T-helper 2 cell treated with Interferon-gamma antibody and Interleukin-4, amounts not matched to agents 5 μg/mL and 100 μg/mL, for 36 hours (primary cell): ENCODE measurements at regions not wholly inside any gene's neighbourhood (a gene's known extent, or its start where the extent isn't known, plus 50 kb on each side); places are given as distances from the start of the nearest gene placed in this dataset.

Experiments used
- DNase-seq: peaks from one replicate; pipeline ENCODE4 v3.0.0; 2021; ENCODE audit warnings: low spot score
- H3K27ac Mint-ChIP-seq: one replicate; pipeline ENCODE4 v1.8.0; 2021; ENCODE audit warnings: mild to moderate bottlenecking, mixed read lengths
- H3K27me3 Mint-ChIP-seq: one replicate; pipeline ENCODE4 v1.8.0; 2021; ENCODE audit warnings: low read depth, mixed read lengths
- H3K36me3 Mint-ChIP-seq: one replicate; pipeline ENCODE4 v1.8.0; 2021; ENCODE audit warnings: low read depth, mixed read lengths
- H3K4me1 Mint-ChIP-seq: one replicate; pipeline ENCODE4 v1.8.0; 2021; ENCODE audit warnings: low read depth, mixed read lengths
- H3K4me3 Mint-ChIP-seq: one replicate; pipeline ENCODE4 v1.8.0; 2022; ENCODE audit warnings: mild to moderate bottlenecking, moderate library complexity, mixed read lengths
- H3K9me3 Mint-ChIP-seq: one replicate; pipeline ENCODE4 v1.8.0; 2021; ENCODE audit warnings: mixed read lengths

- no peaks in the 10 kb centered on the region for H3K4me1 Mint-ChIP-seq
- DNase-seq = no peak
- H3K27ac Mint-ChIP-seq = no peak overlapping the region
- peaks cover 4% of the 10 kb centered on the region for H3K27me3 Mint-ChIP-seq
- H3K36me3 Mint-ChIP-seq = no peaks in the 10 kb centered on the region
- H3K4me3 Mint-ChIP-seq = no peak overlapping the region
- H3K9me3 Mint-ChIP-seq = peaks cover 3% of the 10 kb centered on the region
These were observed 218.8 kb downstream of the CTTN start for GRCh38 chr11:70616938-70617654.

GRCh38 chr11:70618431-70619101 lies 220.2 kb downstream of the CTTN start:
- Mint-ChIP-seq H3K4me1 (no peaks in the 10 kb centered on the region), H3K27ac (no peak overlapping the region), H3K36me3 (no peaks in the 10 kb centered on the region), H3K4me3 (no peak overlapping the region), H3K27me3 (no peaks in the 10 kb centered on the region), H3K9me3 (peaks cover 3% of the 10 kb centered on the region)
- no peak for DNase-seq

GRCh38 chr11:70619591-70619990 lies 221.3 kb downstream of the CTTN start:
- no peaks in the 10 kb centered on the region for H3K27me3 Mint-ChIP-seq
- DNase-seq = no peak
- H3K27ac Mint-ChIP-seq = no peak overlapping the region
- H3K36me3 Mint-ChIP-seq = no peaks in the 10 kb centered on the region
- peaks cover 3% of the 10 kb centered on the region for H3K9me3 Mint-ChIP-seq
- H3K4me3 Mint-ChIP-seq = no peak overlapping the region
- H3K4me1 Mint-ChIP-seq = no peaks in the 10 kb centered on the region

GRCh38 chr11:70620510-70621184 lies 222.3 kb downstream of the CTTN start:
- no peak overlapping the region for H3K4me3 Mint-ChIP-seq
- H3K4me1 Mint-ChIP-seq = no peaks in the 10 kb centered on the region
- no peak overlapping the region for H3K27ac Mint-ChIP-seq
- H3K27me3 Mint-ChIP-seq = no peaks in the 10 kb centered on the region
- DNase-seq = no peak
- H3K9me3 Mint-ChIP-seq = peaks cover 3% of the 10 kb centered on the region
- H3K36me3 Mint-ChIP-seq = no peaks in the 10 kb centered on the region

- no peaks in the 10 kb centered on the region for H3K36me3 Mint-ChIP-seq
- H3K27me3 Mint-ChIP-seq = no peaks in the 10 kb centered on the region
These were observed 222.9 kb downstream of the CTTN start for GRCh38 chr11:70621241-70621640.

GRCh38 chr11:70622091-70622490 lies 223.8 kb downstream of the CTTN start:
- no peak for DNase-seq
- Mint-ChIP-seq H3K9me3 (peaks cover 3% of the 10 kb centered on the region), H3K27ac (no peak overlapping the region), H3K36me3 (no peaks in the 10 kb centered on the region), H3K4me1 (no peaks in the 10 kb centered on the region), H3K4me3 (no peak overlapping the region), H3K27me3 (no peaks in the 10 kb centered on the region)

More at GRCh38 chr11:70621241-70621640, 222.9 kb downstream of the CTTN start:
- Mint-ChIP-seq H3K9me3 (peaks cover 3% of the 10 kb centered on the region), H3K4me3 (no peak overlapping the region), H3K27ac (no peak overlapping the region), H3K4me1 (no peaks in the 10 kb centered on the region)
- no peak for DNase-seq

- no peak for DNase-seq
- Mint-ChIP-seq H3K27me3 (no peaks in the 10 kb centered on the region), H3K4me3 (no peak overlapping the region), H3K27ac (no peak overlapping the region), H3K9me3 (peaks cover 3% of the 10 kb centered on the region), H3K36me3 (no peaks in the 10 kb centered on the region), H3K4me1 (peaks cover 1% of the 10 kb centered on the region)
These were observed 225.7 kb downstream of the CTTN start for GRCh38 chr11:70623906-70624597.

GRCh38 chr11:70624598-70624993 lies 226.3 kb downstream of the CTTN start:
- Mint-ChIP-seq H3K27me3 (no peaks in the 10 kb centered on the region), H3K4me1 (peaks cover 1% of the 10 kb centered on the region), H3K27ac (no peak overlapping the region)

GRCh38 chr11:70625051-70625450 lies 226.7 kb downstream of the CTTN start:
- DNase-seq = no peak
- Mint-ChIP-seq H3K27me3 (no peaks in the 10 kb centered on the region), H3K36me3 (no peaks in the 10 kb centered on the region), H3K27ac (no peak overlapping the region), H3K9me3 (peaks cover 3% of the 10 kb centered on the region), H3K4me3 (no peak overlapping the region), H3K4me1 (peaks cover 1% of the 10 kb centered on the region)

More at GRCh38 chr11:70624598-70624993, 226.3 kb downstream of the CTTN start:
- no peak for DNase-seq
- H3K9me3 Mint-ChIP-seq = peaks cover 3% of the 10 kb centered on the region
- no peaks in the 10 kb centered on the region for H3K36me3 Mint-ChIP-seq
- H3K4me3 Mint-ChIP-seq = no peak overlapping the region

GRCh38 chr11:70625582-70626518 lies 227.5 kb downstream of the CTTN start:
- Mint-ChIP-seq H3K27ac (no peak overlapping the region), H3K4me1 (peaks cover 1% of the 10 kb centered on the region), H3K4me3 (no peak overlapping the region), H3K9me3 (no peaks in the 10 kb centered on the region), H3K36me3 (no peaks in the 10 kb centered on the region), H3K27me3 (no peaks in the 10 kb centered on the region)
- DNase-seq = no peak

GRCh38 chr11:70627219-70627618 lies 228.9 kb downstream of the CTTN start:
- DNase-seq = no peak

GRCh38 chr11:70628176-70628854 lies 230.0 kb downstream of the CTTN start:
- H3K9me3 Mint-ChIP-seq = no peaks in the 10 kb centered on the region
- H3K27me3 Mint-ChIP-seq = no peaks in the 10 kb centered on the region
- peaks cover 1% of the 10 kb centered on the region for H3K4me1 Mint-ChIP-seq
- no peak overlapping the region for H3K4me3 Mint-ChIP-seq
- no peaks in the 10 kb centered on the region for H3K36me3 Mint-ChIP-seq
- no peak for DNase-seq
- H3K27ac Mint-ChIP-seq = no peak overlapping the region

More at GRCh38 chr11:70627219-70627618, 228.9 kb downstream of the CTTN start:
- Mint-ChIP-seq H3K4me1 (peaks cover 1% of the 10 kb centered on the region), H3K27ac (no peak overlapping the region), H3K36me3 (no peaks in the 10 kb centered on the region), H3K27me3 (no peaks in the 10 kb centered on the region), H3K9me3 (no peaks in the 10 kb centered on the region), H3K4me3 (no peak overlapping the region)
